NCI-H2196 treated with DMSO at 0.1 percent for 48 hours (cell line): ENCODE measurements at regions not wholly inside any gene's neighbourhood (a gene's known extent, or its start where the extent isn't known, plus 50 kb on each side); places are given as distances from the start of the nearest gene placed in this dataset.

Experiments
- DNase-seq: peaks from one replicate; lab custom pipeline; 2025; ENCODE audit not compliant: unreplicated experiment; lab: John Stamatoyannopoulos, UW

DNA sequence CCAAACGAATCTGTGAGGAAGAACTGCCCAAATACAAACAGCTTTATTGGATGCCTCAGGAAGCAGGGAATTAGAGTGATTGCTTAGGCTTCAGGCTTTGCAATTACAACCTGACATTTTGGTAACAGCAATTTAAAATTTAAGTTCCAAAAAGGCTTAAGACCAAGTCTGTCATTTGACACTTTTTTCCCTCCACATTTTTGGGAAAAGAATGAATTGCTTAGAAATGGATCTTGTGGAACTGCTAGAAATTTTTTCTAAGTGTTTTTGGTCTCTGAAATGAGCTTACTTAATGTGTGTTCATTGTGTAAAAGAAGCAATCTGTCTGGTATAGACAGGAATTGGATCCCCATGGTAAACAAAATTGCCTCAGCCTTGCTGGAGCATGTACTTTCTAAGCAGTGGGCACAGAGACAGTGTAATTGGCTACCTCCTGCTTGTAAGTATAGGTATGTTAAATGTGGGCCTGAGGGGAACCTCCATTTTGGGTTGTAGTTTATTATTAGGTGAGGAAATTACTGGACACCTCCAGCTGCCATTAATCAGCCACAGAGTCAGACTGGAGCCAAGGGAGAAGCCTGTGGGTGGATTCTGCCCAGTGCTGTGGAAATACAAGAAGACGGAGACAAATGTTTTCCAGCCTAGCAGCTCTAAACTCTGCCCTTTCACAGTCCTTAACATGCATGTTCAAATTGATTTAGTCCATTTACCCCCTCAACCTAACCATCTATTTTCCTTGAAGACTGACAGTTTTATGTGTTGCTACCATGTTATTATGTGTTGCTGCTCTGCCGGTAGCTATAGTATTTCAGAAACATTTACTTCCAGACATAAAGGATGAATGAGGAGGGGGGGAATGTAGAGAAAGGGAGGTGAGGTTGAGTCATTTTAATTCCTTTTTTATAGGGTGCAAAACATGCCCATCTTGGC lies 473.0 kb downstream of the SPRY1 start:
- no peak for DNase-seq

DNA sequence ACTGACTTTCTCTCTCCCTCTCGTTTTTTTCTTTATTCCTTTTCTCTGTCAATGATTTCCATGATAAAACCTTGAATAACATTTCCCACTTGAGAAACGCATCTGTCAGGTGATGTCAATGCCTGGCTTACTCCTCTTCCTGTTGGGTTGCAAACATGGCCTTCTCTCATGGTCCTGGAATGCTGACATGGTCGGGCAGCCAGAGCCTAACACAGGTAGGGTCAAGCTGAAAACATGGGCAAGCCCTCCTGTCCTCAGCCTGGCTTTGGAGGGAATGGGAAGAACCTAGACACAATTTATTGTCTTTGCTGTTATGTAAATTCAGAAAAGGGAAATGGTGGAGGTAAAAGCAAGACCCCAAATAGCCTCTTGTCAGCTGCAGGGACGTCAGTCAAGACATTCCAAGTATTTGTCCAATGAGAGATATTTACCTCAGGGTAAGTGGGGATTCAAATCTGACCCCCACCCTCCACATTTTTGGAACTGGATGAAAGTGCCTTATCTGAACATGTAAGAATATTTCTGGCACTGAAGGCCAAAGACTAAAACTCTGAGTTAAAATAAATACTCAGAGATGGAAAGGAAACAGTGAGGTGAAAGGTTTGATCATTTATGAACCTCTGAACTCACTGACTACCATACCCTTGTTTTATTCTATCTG lies 473.8 kb downstream of the SPRY1 start:
- no peak for DNase-seq

DNA sequence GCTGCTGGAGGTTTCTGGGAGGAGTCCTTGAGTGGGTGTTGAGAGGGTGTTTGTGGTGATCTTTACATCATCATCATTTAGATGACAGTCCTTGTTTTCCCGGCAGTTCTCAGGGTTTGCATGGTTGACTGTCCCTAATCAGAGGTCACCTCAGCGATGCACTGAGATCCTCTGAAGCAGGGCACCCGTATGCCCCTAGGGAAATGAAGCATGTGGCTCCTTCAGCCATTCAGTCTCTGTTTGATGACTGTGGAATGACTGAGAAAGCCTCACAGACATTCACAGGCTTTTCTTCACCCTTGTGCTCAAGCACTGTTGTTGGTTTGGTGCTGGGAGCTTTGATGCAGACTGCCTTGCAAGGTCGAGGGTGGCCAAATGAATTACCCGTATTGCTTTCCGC lies 474.7 kb downstream of the SPRY1 start:
- DNase-seq, result no peak

DNA sequence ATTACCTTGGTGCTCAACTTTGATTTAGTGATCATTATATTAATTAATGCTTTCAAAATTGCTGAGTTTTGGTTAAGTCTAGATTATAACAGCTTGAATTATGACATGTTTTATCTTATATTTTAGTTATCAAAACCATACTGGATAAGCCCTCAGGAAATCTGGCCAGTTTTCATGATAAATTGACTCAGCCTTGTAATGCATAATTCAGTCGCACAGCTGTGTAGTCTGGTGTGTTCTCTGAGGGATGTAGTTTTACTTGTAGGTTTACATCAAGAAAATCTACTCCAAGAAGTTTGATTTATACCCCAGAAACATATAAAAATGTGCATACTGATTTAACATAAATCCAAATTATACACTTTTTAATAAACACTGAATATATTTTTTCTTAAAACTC lies 477.5 kb downstream of the SPRY1 start:
- no peak for DNase-seq

DNA sequence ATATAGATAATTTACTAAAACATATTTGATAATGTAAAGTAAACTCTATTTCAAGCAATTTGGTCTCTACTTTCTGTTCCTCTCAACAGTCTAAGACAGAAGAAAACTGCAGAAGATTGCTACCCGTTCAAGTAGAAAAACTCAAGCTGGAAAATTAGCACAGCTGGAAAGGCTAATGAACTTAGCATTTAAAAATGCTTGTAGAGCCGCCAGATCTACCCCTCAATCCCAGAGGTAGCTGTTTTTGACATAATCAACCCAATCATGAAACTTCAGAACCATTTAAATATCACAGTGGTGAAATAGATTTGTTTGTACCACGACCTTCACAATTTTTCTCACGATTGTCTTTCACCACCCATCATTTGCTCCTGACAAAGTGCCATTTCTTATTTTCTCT lies 479.5 kb downstream of the SPRY1 start:
- DNase-seq, result no peak

DNA sequence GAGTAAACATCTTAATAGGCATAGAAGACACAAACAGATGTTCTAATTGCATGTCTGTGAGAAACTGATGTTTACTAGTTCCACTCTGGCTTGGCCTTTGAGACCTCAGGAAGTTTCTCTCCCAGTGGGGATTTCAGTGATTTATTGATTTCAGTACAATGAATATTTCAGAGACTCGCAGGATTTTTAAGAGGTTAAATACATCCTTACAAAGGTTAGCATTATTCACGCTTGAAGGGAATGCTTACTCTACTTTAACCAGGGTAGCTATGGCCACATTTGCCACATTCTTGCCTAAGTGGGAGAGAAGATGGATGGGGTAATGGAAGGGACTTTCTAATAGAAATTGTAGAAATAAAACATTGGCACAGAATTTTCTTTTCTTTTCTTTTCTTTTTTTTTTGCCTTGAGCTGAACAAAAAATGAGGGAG lies 480.1 kb downstream of the SPRY1 start:
- DNase-seq, result no peak

DNA sequence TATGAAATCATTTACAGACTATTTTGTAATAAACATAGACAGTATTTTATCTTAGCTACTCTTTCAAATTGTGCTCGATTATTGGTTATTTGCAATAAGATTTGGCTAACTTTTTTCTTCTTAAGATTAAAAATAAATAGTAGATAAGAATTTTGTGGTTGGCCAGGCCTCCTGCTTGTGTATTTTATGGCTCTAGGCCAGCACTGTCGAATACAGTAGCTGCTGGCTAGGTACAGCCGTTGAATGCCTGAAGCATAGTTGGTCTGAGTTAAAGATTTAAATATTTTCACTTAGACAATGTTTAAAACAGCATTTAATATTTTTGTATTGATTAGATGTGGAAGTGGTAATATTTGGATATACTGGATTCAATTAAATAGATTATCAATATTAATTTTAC lies 481.0 kb downstream of the SPRY1 start:
- DNase-seq, result no peak

DNA sequence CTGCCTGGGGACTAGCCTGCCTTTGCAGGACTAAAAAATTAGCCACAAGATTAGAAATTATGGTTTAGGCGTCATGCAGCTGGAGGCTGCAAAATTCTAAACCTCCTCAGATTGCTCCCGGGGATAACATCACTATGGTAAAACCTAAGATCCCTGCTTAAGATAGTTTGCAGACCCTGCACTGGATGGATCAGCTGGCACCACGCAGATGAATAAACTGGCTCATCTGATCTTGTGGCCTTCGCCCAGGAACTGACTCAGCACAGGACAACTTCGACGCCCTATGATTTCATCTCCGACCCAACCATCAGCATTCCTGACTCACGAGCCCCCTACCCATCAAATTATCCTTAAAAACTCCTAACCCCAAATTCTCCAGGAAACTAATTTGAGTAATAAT lies 482.4 kb downstream of the SPRY1 start:
- DNase-seq, result no peak

DNA sequence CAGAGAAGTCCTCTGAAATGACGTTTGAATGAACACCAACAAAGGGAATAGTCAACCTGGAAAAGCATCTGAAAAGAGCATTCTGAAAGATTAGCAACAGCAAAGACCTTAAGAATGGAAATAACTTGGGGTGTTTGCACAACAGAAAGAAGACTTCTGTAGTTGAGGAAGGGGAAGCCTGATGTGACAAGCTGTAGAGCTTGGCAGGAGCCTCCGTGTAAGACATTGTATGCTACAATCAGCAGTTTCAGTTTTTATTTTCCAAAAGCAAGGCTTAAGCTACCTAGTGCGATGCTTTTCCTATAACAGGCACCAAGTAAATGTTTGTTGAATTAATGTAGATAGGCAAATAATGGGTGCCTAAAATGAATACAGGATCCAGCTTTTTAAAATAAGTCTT lies 484.0 kb downstream of the SPRY1 start:
- DNase-seq, result no peak

DNA sequence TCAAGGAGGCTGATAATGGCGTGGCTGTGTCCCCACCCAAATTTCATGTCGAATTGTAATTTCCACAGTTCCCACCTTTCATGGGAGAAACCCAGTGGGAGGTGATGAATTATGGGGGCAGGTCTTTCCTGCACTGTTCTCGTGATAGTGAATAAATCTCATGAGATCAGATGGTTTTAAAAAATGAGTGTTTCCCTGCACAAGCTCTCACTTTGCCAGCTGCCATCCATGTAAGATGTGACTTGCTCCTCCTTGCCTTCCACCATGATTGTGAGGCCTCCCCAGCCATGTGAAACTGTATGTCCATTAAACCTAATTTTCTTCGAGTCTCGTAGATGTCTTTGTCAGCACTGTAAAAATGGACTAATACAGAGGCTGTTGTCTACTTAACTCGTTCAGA lies 488.3 kb downstream of the SPRY1 start:
- DNase-seq, result no peak

DNA sequence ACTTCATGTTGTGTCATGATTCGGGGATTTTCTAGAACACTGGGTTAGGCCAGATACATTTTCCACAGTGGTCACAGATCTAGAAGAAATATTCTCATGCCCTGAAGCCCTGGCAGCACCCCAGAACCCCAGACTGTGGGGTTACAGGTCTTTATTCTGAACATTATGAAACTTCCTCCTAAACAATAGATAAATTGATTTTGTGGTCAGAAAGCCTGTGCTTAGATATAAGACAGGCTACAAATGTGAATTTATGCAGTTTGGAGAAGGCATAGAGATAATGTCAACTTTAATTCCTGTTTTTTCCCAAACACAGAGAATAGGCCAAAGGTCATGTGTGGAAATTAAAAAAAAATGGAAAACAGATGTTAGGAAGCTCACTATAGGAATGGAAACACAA lies 492.9 kb downstream of the SPRY1 start:
- no peak for DNase-seq

DNA sequence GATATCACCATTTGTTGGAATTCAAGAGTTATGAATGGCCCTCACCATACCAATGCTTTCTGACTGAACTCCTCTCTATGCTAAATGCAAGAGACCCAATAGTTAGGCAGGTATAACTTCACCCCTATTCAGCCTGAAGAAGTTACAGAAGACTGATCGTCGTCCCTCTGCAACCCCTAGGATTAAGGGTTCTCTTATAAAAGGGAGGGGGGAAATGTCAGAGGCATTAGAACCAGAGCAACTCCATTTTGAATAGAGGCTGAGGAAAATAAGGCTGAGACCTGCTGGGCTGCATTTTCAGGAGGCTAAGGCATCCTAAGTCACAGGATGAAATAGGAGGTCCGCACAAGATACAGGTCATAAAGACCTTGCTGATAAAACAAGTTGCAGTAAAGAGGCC lies 494.3 kb downstream of the SPRY1 start:
- no peak for DNase-seq

DNA sequence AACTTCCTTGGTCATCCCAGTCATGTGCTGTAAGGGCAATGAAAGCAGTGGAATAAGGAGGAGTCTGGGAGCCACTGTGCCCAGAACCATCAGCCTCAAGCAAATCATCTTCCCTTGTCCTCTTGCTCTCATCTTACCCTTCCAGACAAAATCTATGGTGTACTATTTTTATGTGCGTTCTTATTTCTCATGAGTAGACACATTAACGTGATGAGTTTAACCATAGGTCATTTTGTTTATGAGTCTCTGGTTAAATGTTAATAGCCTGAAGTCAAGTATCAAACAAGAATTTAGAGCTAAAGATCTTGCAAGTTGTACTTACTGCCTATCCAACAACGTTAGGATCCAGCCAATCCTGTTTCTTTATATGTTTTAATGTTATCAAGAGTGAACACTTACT lies 495.3 kb downstream of the SPRY1 start:
- no peak for DNase-seq

DNA sequence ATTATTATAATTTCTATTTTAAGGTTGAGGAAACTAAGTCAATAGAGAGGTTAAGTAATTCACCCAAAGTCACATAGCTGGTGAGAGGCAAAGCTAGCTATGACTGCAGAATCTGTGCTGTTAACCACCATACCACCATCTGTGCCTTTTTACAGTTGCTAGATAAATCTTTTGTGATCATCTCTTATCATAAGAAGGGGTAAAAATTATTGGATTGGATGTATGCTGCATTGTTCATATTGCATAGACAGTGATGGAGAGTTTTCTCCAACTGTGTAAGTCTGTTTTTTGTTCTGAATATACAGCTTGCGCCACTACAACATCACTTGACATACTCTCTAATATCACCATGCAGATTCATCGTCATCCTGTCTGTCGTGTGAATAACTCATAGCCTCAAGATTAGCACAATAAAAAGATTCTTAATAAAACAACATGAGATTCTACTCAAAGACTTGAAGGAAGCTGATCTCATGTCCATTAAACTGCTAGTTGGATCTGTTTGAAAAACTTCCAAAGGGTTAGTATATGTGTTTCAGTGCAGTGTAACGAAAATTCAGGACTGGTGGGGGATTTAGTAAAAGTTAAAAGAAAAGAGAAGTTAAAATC lies 495.9 kb downstream of the SPRY1 start:
- no peak for DNase-seq

DNA sequence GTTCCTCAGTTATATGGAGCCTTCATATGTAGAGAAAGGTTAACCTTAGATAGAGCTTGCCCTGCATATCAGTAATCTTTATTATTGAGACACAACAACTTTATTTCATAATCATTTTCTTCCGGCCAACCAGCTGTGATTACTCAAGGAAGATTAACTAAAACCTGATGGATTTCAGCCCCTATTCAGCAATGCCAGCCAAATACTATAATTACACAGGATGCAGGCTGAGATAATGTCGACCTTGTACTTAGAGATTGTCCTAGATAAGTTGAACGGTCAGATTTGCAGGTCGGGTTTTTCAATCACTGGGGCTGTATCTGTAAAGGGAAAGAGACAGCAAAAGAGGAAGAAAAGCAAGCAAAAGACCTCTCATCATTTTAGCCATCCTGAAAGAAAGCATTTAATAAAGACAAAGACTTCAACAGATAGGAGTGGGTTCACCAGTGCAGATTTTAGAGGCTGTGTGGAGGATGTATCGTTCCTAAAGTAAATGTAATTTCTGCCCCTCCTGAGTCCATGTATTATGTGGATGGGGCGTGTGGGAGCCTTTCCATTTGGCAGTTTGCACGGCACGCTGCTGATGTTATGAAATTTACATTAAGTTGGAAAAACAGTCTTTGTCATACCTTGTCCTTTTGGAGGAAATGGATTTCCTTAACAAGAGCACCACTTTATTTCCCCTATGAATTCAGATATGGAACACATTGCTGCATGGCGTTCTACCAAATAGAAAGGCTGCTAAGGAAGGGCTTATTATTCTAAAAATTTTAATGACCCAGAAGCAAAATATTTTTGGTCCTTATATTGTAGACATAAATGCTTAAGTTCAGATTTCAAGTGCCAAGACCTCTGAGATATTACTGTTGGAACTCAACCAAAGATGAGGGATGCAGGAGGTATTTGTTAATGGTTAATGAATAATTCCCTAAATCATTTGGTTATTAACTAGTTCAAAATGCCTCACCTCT lies 496.7 kb downstream of the SPRY1 start:
- no peak for DNase-seq

DNA sequence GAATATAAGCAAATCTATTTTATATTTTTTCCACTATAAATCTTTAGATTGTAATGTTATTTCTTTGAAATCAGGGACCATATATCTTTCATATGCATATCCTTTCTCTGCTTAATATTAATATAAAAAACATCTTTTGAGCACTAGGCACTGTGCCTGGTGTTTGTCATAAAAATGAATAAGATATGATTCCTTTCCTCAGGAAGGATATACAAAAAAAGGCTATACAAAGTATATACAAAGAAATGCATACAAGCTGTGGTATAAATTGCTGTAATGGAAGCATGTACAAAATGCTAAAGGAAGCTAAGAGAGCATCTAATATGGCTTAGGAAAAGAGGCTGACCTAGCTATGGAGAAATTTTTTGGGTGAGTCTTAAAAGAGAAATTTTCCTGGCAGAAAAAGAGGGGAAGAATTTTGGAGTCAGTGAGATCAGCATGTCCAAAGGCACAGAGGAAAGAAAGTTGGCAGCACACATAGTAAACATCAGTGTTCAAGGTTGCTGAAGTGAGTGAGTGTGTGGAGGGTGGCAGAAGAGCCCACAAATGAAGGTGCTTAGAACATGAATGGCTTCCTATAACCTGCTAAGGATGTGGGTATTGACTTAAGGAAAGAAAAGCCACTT lies 500.0 kb downstream of the SPRY1 start:
- DNase-seq, result no peak

DNA sequence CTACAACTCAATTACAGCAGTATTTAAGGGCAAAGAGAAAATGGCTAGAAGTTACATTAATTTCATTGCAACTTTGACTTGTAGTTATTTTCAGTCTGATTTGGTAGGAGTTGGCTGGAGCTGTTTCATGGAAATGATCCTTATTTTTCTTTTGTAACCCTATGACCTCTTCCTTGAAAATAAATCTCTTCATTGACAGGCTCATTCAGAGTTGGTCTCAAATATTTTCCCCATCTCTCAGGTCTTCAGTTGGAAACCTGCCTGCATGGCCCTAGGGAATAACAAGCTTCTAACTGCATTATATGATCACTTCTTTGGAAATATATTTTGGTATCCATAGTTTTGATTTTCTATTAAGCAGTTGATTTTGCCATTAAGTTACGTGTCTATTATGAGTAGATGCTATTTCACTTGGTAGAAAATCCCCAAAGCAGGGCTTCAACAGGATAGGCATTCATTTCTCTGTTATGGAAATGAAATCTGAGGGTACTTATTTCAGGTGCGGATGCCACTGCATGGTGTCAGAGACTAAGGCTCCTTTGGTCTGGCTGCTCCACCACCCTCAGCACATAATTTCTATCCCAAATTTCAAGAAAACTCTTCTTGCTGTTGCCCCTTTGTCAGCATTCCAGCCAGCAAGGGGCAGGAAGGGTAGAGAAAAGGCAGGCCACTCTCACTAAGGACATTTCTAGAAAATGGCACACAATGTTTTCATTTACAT lies 502.5 kb downstream of the SPRY1 start:
- no peak for DNase-seq

DNA sequence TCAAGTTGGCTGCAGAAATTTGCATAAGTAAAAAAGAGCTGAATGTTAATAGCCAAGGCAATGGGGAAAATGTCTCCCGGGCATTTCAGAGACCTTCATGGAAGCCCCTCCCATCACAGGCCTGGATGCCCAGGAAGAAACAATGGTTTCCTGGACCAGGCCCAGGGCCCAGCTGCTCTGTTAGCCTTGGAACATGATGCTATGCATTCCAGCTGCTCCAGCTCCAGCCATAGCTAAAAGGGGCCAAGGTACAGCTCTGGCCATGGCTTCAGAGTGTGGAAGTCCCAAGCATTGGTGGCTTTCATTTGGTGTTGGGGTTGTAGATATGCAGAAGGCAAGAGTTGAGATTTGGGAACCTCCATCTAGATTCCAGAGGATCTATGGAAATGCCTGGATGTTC lies 508.3 kb downstream of the SPRY1 start:
- DNase-seq, result no peak

DNA sequence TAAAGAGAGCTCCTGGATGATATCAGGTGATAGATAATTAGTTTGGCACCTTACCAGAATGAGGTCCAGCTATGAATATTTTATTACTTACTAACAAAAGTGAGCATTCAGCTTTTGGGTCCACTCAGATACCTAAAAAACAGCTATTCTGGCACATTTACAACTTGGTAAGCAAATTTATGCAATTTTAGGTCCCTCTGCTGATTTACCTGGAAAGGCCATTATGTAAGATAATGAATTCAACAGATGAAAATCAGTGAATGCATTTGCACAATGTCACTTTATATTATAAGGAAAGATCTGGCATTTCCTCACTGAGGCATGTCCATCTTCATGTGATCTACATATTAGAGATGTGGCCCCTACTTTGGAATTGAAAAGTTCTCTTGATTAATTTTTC lies 517.0 kb downstream of the SPRY1 start:
- DNase-seq, result no peak

DNA sequence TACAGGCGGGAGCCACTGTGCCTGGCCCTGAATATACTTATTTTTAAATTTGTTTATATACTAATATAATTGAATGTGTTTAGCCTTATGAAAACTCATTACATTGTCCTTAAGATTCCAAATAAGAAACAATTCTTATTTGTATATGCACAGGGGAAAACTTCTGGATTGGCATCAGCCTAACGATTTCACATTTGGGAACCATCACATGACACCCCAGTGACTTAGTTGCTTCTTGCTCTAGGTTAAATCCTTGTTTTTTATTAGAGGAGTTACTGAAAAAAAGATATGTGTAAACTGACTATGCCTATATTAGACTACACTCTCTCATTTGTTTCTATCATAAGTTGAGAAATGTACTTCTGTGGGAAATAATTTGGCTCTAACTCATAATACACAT lies 520.2 kb downstream of the SPRY1 start:
- no peak for DNase-seq
